Adipocyte (in vitro differentiated cells): ENCODE measurements at regions not wholly inside any gene's neighbourhood (a gene's known extent, or its start where the extent isn't known, plus 50 kb on each side); places are given as distances from the start of the nearest gene placed in this dataset.

Experiments
- DNase-seq: peaks from one replicate; pipeline ENCODE4 v3.0.0-alpha.2; 2015; ENCODE audit warnings: low read depth
- H3K27me3 ChIP-seq: replicated peaks from 2 replicates; pipeline ENCODE4 v1.7.0; 2013; ENCODE audit warnings: mild to moderate bottlenecking, low read length, moderate library complexity; ENCODE audit not compliant: control insufficient read depth, insufficient read depth
- H3K36me3 ChIP-seq: 2 replicates; pipeline ENCODE4 v1.7.0; 2013; ENCODE audit warnings: low read length, mild to moderate bottlenecking, moderate library complexity; ENCODE audit not compliant: control insufficient read depth, insufficient read depth, severe bottlenecking
- H3K4me1 ChIP-seq: 2 replicates; pipeline ENCODE4 v1.7.0; 2013; ENCODE audit warnings: mild to moderate bottlenecking, low read length, moderate library complexity; ENCODE audit not compliant: control insufficient read depth, insufficient read depth
- H3K4me3 ChIP-seq: 2 replicates; pipeline ENCODE4 v1.7.0; 2013; ENCODE audit warnings: mild to moderate bottlenecking, low read length, moderate library complexity
- H3K9ac ChIP-seq: 2 replicates; pipeline ENCODE4 v1.7.0; 2013; ENCODE audit warnings: mild to moderate bottlenecking, low read length, moderate library complexity
- H3K9me3 ChIP-seq: 2 replicates; pipeline ENCODE4 v1.7.0; 2013; ENCODE audit warnings: mild to moderate bottlenecking, low read length, moderate library complexity; ENCODE audit not compliant: control insufficient read depth

DNA sequence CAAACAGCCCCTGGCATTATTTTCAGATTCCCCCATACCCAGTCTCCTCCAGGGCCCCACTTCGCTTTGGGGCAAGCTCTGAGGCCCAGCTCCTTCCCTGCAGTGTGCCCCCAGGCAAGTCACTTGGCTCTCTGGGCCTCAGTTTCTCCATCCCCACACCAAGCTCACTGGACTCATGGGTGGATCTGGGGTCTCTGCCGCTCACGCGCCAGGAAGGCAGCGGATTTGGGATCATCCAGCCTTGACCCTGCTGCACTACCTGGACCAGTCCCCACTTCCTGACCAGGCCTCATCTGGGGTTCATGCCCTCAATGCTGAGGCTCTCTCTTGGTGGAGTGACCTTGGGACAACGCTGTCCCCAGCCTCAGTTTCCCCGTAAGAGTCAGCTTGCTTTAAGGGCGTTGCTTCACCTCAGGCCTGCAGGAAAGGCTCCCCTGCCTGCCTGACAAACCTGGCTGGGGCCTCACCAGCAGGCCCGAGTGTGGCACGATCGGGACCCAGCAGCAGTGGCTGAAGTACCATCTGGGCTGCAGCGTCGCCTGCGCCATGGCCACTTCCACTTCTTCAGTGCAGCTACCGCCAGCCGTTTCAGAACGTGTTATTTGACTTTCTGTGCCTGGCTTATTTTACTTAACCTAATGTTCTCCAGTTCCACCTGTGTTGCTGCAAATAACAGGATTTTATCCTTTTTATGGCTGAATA, 519.6 kb upstream of the SEMA6A start:
- no peaks in the 10 kb centered on the region for H3K4me1 ChIP-seq
- H3K9ac ChIP-seq = no peak overlapping the region
- H3K36me3 ChIP-seq = no peaks in the 10 kb centered on the region
- H3K27me3 ChIP-seq = no peaks in the 10 kb centered on the region
- no peaks in the 10 kb centered on the region for H3K9me3 ChIP-seq
- H3K4me3 ChIP-seq = no peak overlapping the region
- DNase-seq = no peak

DNA sequence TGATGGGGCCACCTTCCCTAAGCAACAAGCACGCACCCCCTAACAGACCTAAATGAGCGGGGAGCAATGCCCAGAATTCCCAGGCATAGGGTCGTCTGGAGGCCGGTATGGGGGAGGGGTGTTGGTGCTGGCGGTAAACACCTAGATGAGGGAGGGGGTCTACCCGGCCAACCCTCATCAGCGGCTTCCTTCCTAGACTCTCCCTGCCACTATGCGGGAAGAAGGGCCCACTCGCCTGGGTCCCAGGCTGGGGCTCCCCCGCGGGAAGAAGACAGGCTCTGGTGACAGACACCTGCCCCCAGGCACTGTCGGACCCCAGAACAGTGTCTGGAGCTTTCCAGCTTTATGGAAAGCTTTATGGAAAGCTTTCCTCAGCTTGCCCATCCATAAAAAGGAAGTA, 519.0 kb upstream of the SEMA6A start:
- Histone ChIP-seq H3K27me3 (no peaks in the 10 kb centered on the region), H3K4me1 (no peaks in the 10 kb centered on the region), H3K9me3 (no peaks in the 10 kb centered on the region), H3K9ac (no peak overlapping the region), H3K4me3 (no peak overlapping the region), H3K36me3 (no peaks in the 10 kb centered on the region)
- no peak for DNase-seq

DNA sequence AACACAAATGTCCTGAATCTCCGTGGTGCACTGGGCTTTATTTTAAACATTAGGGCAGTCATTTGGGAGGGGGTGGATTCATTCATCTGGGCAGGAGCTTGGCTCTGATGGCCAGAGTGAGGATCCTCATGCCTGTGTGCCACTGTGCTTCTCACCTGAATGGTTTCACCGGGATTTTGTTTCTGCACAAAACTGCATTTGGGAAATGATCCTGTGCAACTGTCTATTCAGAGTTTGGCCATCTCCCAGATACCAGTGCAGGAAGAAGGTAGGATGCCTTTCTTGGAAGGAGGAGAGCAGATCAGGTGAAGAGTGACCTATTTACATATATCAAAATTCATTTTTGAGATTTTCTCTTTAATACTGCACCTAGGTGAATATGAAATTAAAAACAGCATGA, 514.4 kb upstream of the SEMA6A start:
- no peaks in the 10 kb centered on the region for H3K27me3 ChIP-seq
- H3K9ac ChIP-seq = no peak overlapping the region
- no peaks in the 10 kb centered on the region for H3K9me3 ChIP-seq
- DNase-seq = no peak
- H3K4me1 ChIP-seq = no peaks in the 10 kb centered on the region
- H3K4me3 ChIP-seq = no peak overlapping the region
- H3K36me3 ChIP-seq = no peaks in the 10 kb centered on the region

DNA sequence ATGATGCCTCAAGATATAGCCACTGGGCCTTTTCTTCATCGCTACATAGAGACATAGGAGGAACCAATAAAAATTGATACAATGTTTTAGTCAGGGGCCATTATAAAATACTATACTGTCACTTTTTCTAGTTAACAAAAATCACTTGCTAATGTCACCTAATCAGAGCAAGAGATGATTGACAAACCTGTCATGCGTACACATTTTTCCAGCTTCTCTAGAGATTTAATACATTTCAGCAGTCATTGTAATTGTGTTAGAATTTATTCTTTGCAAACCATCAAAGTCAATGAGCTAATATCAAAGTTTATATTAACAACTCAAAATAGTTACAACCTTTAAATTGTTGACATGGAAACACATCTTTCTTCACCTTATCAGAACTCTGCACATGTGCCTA, 513.6 kb upstream of the SEMA6A start:
- no peaks in the 10 kb centered on the region for H3K36me3 ChIP-seq
- no peaks in the 10 kb centered on the region for H3K27me3 ChIP-seq
- H3K9me3 ChIP-seq = no peaks in the 10 kb centered on the region
- H3K4me1 ChIP-seq = no peaks in the 10 kb centered on the region
- H3K9ac ChIP-seq = no peak overlapping the region
- H3K4me3 ChIP-seq = no peak overlapping the region
- DNase-seq = no peak

DNA sequence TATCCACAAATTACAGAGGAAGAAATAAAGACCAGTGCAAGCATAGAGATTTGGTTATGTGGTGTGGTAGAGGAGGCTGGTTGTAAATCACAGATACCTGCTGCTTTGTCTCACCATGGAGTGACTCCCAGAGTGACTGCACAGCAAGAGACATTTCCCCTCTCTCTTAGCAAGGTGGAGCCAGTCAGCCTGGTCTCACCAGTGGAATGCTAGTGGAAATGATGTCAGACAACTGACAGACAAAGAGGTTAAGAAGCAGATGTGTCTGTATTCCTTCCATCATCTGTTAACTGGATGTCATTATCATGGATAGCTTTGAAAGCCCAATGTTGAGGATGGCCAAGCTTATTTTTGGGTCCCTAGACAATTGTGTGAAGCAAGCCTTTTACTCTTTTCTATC, 509.4 kb upstream of the SEMA6A start:
- no peaks in the 10 kb centered on the region for H3K27me3 ChIP-seq
- no peaks in the 10 kb centered on the region for H3K36me3 ChIP-seq
- H3K9ac ChIP-seq = no peak overlapping the region

DNA sequence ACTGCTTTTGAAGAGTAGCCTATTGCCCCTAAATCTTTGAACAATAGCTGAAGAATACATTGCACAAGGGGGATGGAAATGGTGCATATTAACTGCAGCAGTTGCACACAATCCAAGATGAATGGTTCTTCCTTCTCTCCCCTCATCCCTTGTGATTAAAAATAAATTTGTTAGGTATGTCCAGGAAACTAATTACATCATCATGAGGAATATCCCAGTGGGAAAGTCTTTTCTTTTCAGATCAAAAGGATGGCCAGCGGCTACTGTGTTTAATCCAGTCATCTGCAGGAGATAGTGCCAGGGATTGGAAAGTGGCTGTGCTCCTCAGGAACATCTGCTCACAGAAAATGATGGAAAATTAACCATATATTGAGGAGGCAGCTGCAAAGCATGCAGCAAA, 508.4 kb upstream of the SEMA6A start:
- H3K36me3 ChIP-seq = no peaks in the 10 kb centered on the region
- H3K9ac ChIP-seq = no peak overlapping the region
- H3K9me3 ChIP-seq = no peaks in the 10 kb centered on the region
- no peaks in the 10 kb centered on the region for H3K27me3 ChIP-seq
- no peak overlapping the region for H3K4me3 ChIP-seq
- no peak for DNase-seq
- no peaks in the 10 kb centered on the region for H3K4me1 ChIP-seq

More for the DNA sequence above, 509.4 kb upstream of the SEMA6A start:
- Histone ChIP-seq H3K4me1 (no peaks in the 10 kb centered on the region), H3K4me3 (no peak overlapping the region), H3K9me3 (no peaks in the 10 kb centered on the region)
- no peak for DNase-seq

DNA sequence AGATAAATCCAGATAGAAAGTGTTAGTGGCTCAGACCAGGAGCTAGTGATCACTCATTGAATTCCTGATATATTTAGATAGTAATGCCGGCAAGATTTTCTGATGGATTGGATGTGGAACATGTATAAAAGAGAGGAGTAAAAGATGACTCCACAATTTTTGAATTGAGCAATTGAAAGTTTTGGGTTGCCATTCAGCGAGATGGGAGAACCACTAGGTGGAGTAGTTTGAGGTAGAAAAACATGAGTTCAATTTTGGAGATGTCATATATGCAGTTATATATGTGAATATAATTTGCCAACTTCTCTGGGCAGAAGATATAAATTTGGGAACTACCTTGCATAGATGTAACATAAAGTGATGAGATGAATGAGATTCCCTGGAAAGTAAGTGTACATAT, 502.5 kb upstream of the SEMA6A start:
- DNase-seq = peak; percentile 19
- Histone ChIP-seq H3K4me1 (no peaks in the 10 kb centered on the region), H3K9ac (no peak overlapping the region), H3K27me3 (no peaks in the 10 kb centered on the region), H3K9me3 (no peaks in the 10 kb centered on the region), H3K36me3 (no peaks in the 10 kb centered on the region), H3K4me3 (no peak overlapping the region)

DNA sequence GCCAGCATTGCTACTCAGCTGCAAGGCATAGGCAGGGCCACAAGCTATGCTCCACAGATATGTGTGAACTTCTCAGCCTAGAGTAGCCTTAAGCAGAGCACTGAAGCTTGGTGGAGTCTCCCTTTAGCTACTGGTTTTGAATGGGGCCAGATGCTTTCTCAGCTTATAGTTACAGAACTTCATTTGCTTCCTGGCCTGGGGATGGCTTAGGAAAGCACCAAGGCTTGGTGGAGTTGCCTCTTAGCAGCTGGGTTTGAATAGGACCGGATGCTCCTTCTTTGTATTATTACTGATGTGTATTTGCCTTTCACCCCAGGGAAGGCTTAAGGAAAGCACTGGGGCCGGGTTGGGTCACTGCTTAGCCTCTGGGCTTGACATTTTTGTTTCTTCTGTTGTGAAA, 497.8 kb upstream of the SEMA6A start:
- no peaks in the 10 kb centered on the region for H3K36me3 ChIP-seq
- no peaks in the 10 kb centered on the region for H3K27me3 ChIP-seq
- no peak overlapping the region for H3K9ac ChIP-seq
- no peak for DNase-seq
- H3K4me3 ChIP-seq = no peak overlapping the region
- H3K4me1 ChIP-seq = no peaks in the 10 kb centered on the region
- peaks cover 8% of the 10 kb centered on the region for H3K9me3 ChIP-seq

DNA sequence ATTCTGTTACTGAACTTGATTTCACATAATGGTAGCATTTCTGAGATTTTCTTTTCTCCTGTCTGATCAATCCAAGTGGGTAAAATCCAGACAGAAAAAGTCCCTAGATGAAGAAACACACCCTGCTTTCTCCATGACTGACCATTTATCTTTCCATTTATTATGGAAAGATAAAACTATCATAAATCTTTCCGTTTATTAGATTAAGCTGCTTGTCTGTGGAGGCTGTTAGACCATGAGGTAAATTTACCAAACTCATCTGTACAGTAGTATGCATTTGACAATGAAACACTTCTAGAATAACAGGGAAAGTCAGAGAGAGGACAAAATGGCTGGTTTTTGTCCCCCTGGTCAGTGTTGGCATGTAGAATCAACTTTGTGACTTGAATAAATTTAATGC, 491.2 kb upstream of the SEMA6A start:
- Histone ChIP-seq H3K27me3 (no peaks in the 10 kb centered on the region), H3K36me3 (no peaks in the 10 kb centered on the region), H3K4me1 (no peaks in the 10 kb centered on the region), H3K4me3 (no peak overlapping the region), H3K9ac (no peak overlapping the region), H3K9me3 (no peaks in the 10 kb centered on the region)
- DNase-seq = no peak

DNA sequence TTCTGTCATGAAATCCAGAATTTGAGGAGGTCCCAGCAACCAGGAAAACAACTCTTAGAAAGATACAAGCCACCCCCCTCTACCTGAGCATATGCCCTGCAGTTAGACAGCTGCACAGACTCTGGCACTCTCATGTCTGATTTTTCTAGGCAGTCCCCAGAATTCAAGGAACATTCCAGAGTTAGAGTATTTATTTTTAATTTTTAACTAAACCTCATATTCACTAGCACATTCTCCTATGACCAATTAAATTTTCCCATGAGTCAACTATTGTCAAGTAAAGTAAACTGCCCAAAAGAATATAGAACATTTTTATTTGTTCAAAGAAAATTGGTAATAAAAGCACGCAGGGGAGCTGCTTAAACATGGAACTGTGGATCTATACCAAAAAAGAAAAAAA, 490.5 kb upstream of the SEMA6A start:
- DNase-seq = no peak
- no peaks in the 10 kb centered on the region for H3K27me3 ChIP-seq
- H3K9me3 ChIP-seq = no peaks in the 10 kb centered on the region
- no peaks in the 10 kb centered on the region for H3K36me3 ChIP-seq
- H3K4me3 ChIP-seq = no peak overlapping the region
- H3K4me1 ChIP-seq = no peaks in the 10 kb centered on the region
- no peak overlapping the region for H3K9ac ChIP-seq

DNA sequence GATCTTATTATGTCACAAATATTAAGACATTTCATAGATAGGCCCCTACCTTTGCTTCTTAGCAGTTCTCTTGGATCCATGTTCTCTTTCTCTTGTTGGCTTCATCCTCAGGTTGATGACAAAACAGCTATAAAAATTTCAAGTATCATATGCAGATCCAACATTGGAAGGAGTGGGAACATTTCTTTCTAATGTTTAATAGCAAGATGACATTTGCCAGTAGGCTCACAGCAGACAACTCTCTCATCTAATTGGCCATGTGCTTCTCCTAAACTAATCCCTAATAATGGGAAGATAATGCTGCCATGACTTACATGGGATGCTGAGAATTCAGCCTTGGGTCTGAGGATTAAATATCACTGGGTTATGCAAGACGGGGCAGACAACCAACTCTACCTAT, 485.5 kb upstream of the SEMA6A start:
- no peaks in the 10 kb centered on the region for H3K9me3 ChIP-seq
- H3K9ac ChIP-seq = no peak overlapping the region
- H3K4me3 ChIP-seq = no peak overlapping the region
- no peaks in the 10 kb centered on the region for H3K27me3 ChIP-seq
- DNase-seq = no peak
- no peaks in the 10 kb centered on the region for H3K4me1 ChIP-seq
- H3K36me3 ChIP-seq = no peaks in the 10 kb centered on the region

DNA sequence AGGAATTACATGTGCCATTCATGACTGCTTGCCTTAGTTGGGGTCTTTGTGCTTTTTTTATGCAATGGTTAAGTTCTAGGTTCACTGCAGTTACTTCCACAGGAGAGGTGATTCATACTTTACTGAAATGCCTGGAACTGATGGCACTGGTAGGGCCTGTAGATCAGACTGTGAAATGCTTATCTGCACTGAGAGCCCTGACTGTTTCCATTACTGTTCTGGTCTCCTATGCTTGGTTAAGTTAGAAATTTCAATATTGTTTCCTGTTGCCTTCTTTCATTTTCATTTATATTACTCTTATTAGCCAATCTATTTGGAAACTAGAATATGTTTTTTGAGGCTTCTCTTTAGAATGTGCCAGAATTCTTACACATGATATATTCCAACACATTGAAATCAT, 484.1 kb upstream of the SEMA6A start:
- DNase-seq = no peak
- H3K4me3 ChIP-seq = no peak overlapping the region
- no peaks in the 10 kb centered on the region for H3K27me3 ChIP-seq
- no peaks in the 10 kb centered on the region for H3K9me3 ChIP-seq
- no peak overlapping the region for H3K9ac ChIP-seq
- no peaks in the 10 kb centered on the region for H3K4me1 ChIP-seq
- no peaks in the 10 kb centered on the region for H3K36me3 ChIP-seq
